Peyer's patch (tissue), 4 donors: ENCODE measurements at regions not wholly inside any gene's neighbourhood (a gene's known extent, or its start where the extent isn't known, plus 50 kb on each side); places are given as distances from the start of the nearest gene placed in this dataset.

Experiments used
- DNase-seq, 3 donors: peaks; one replicate each; pipeline ENCODE4 v3.0.0-alpha.2; 2017 to 2019
- H3K27ac ChIP-seq, 4 donors: fragments of 200-600 bp; sonication (generic); one replicate each; pipeline ENCODE4 v1.5.1; 2016 to 2019
- H3K27me3 ChIP-seq, 2 donors: fragments of 200-600 bp; sonication (generic); one replicate each; pipeline ENCODE4 v1.5.1; 2019
- H3K36me3 ChIP-seq, 3 donors: fragments of 200-600 bp; sonication (generic); one replicate each; pipeline ENCODE4 v1.5.1; 2016 to 2019
- H3K4me1 ChIP-seq, 4 donors: fragments of 200-600 bp; sonication (generic); one replicate each; pipeline ENCODE4 v1.5.1; 2016 to 2019
- H3K4me3 ChIP-seq, 4 donors: fragments of 200-600 bp; sonication (generic); 1 replicate in 3 of 4; 2 replicates in 1 of 4; pipeline ENCODE4 v1.5.1; 2016 to 2019; ENCODE audit warnings: mild to moderate bottlenecking in 1 of 4
- H3K9me3 ChIP-seq, 4 donors: fragments of 200-600 bp; sonication (generic); one replicate each; pipeline ENCODE4 v1.5.1; 2016 to 2019; ENCODE audit warnings: mild to moderate bottlenecking in 1 of 4
- CTCF ChIP-seq, 6 experiments: fragments of 450-650 bp in 4 of 6; fragments of 200-600 bp in 2 of 6; sonication (generic) in 1 of 6; IDR thresholded peaks; one replicate each; pipeline ENCODE4 v1.5.1; 2017 to 2019; ENCODE audit warnings: antibody characterized with exemption in 6 of 6, mild to moderate bottlenecking in 3 of 6, moderate library complexity in 1 of 6
- POLR2A ChIP-seq, 2 donors: fragments of 450-650 bp; IDR thresholded peaks; one replicate each; pipeline ENCODE4 v1.5.1; 2017; ENCODE audit warnings: antibody characterized with exemption in 2 of 2, mild to moderate bottlenecking in 2 of 2, moderate library complexity in 2 of 2

GRCh38 chr7:41261080-41261479 lies 441.8 kb downstream of the INHBA start:
- no peaks in the 10 kb centered on the region for H3K27me3 ChIP-seq
- no peaks in the 10 kb centered on the region for H3K36me3 ChIP-seq
- no peak overlapping the region for H3K4me3 ChIP-seq
- no peaks in the 10 kb centered on the region for H3K9me3 ChIP-seq
- no peaks in the 10 kb centered on the region for H3K4me1 ChIP-seq
- DNase-seq, result no peak
- H3K27ac ChIP-seq, result no peak overlapping the region
- TF ChIP-seq CTCF (IDR thresholded peaks at IDR 0.05) (no peak), POLR2A (IDR thresholded peaks at IDR 0.05) (no peak)

GRCh38 chr7:41257660-41258059 lies 445.2 kb downstream of the INHBA start:
- H3K27me3 ChIP-seq, result no peaks in the 10 kb centered on the region
- no peak overlapping the region for H3K4me3 ChIP-seq
- H3K9me3 ChIP-seq, result no peaks in the 10 kb centered on the region
- H3K27ac ChIP-seq, result no peak overlapping the region
- TF ChIP-seq POLR2A (IDR thresholded peaks at IDR 0.05) (no peak), CTCF (IDR thresholded peaks at IDR 0.05) (no peak)
- DNase-seq, result no peak
- no peaks in the 10 kb centered on the region for H3K4me1 ChIP-seq
- no peaks in the 10 kb centered on the region for H3K36me3 ChIP-seq

GRCh38 chr7:41256186-41256945 lies 446.5 kb downstream of the INHBA start:
- no peak overlapping the region for H3K4me3 ChIP-seq
- no peak for DNase-seq
- H3K27me3 ChIP-seq, result no peaks in the 10 kb centered on the region
- H3K9me3 ChIP-seq, result no peaks in the 10 kb centered on the region
- no peaks in the 10 kb centered on the region for H3K4me1 ChIP-seq
- H3K27ac ChIP-seq, result no peak overlapping the region
- H3K36me3 ChIP-seq, result no peaks in the 10 kb centered on the region
- TF ChIP-seq POLR2A (IDR thresholded peaks at IDR 0.05) (no peak), CTCF (IDR thresholded peaks at IDR 0.05) (no peak)

GRCh38 chr7:41255716-41256115 lies 447.2 kb downstream of the INHBA start:
- TF ChIP-seq POLR2A (IDR thresholded peaks at IDR 0.05), result no peak
- TF ChIP-seq CTCF (IDR thresholded peaks at IDR 0.05), result no peak
- Histone ChIP-seq H3K4me3 (no peak overlapping the region), H3K9me3 (no peaks in the 10 kb centered on the region), H3K4me1 (no peaks in the 10 kb centered on the region), H3K27me3 (no peaks in the 10 kb centered on the region), H3K36me3 (no peaks in the 10 kb centered on the region), H3K27ac (no peak overlapping the region)
- no peak for DNase-seq

- Histone ChIP-seq H3K9me3 (no peaks in the 10 kb centered on the region), H3K27me3 (no peaks in the 10 kb centered on the region), H3K4me3 (no peak overlapping the region), H3K27ac (no peak overlapping the region), H3K36me3 (no peaks in the 10 kb centered on the region), H3K4me1 (no peaks in the 10 kb centered on the region)
- TF ChIP-seq CTCF (IDR thresholded peaks at IDR 0.05) (no peak), POLR2A (IDR thresholded peaks at IDR 0.05) (no peak)
- DNase-seq, result no peak
These were observed 447.8 kb downstream of the INHBA start for GRCh38 chr7:41255113-41255512.
